ENCODE measurements at regions not wholly inside any gene's neighbourhood (a gene's known extent, or its start where the extent isn't known, plus 50 kb on each side); places are given as distances from the start of the nearest gene placed in this dataset.

DNA sequence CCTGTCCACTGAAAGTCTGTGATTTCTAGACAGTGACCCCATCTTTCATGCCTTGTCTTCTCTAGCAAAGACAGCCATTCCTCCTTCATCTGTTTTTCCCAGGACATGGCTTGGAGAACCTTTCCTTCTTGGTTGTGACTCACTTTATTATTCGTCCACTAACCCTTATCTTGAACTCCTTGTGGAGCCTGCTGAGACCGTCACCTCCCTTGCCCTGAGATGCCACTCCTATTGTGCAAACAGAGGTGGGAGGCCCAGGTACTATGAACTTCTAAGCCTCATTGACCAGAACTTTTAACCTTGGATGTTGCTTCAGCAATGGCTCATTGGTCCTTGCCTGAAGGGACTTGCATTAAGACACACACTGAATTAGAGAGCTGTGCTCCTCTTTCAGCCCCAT, 117.5 kb downstream of the FOXD2 start:
- peaks cover 0 to 9% (median 0%) of the 10 kb centered on the region in 6 donors for H3K4me1 ChIP-seq
- no peaks in the 10 kb centered on the region for H3K9me3 ChIP-seq
- TF ChIP-seq POLR2AphosphoS5 (IDR thresholded peaks at IDR 0.05) (no peak), POLR2A (IDR thresholded peaks at IDR 0.05) (no peak), CTCF (IDR thresholded peaks at IDR 0.05 in 8 of 11, conservative IDR thresholded peaks at IDR 0.05 in 3 of 11) (no peak)
- peak overlapping the region in 7 of 8 donors; percentile 29 to 65 (median 48) for H3K27ac ChIP-seq
- no peak for DNase-seq
- no peaks in the 10 kb centered on the region for H3K36me3 ChIP-seq
- peaks cover 0 to 36% (median 0%) of the 10 kb centered on the region in 7 donors for H3K27me3 ChIP-seq (replicated peaks in 1 of 7)
- intact Hi-C loops (cut with DNase I; ENCODE audit: low total_unique reads): no loop called here
- WGBS, 5 donors: 82 to 93% (median 84%) methylated on average over 2 of the region's 2 CpGs
- H3K4me3 ChIP-seq: no peak overlapping the region

DNA sequence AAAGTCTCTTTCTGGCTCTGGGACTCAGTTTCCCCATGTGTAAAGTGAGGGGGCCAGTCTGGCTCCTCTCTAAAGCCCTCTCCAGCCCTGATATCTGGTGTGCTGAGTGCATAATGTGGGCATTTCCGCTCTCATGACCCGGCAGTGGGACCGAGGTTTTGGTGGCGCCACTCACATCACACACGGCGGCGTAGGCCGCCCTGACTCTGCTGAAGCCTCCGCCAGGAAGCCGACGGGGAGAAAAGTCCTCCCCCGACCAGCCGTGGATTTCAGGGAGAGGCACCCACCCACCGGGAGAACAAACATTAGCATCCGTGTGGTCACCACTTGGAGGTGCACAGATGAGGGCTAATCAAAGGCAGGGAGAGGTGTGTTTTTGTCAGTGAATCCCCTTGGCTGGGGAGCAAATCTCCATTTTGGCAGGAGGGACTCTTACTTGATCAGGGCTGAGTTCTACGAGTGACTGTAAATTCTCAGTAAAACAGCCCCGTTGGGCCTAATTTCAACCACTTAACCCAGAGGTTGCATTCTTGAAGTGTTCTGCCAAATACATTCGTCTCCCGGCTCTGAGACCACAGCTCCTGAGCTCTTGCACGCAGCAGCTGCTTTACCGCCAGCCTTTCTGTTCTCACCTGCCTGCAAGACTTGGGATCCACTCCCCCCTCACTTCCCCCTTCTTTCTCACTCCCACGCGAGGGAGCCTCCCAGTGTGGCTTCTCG, 118.2 kb downstream of the FOXD2 start:
- no peak overlapping the region for H3K4me3 ChIP-seq
- intact Hi-C loops (cut with DNase I; ENCODE audit: low total_unique reads): no loop called here
- TF ChIP-seq POLR2A (IDR thresholded peaks at IDR 0.05) (no peak), CTCF (IDR thresholded peaks at IDR 0.05 in 8 of 11, conservative IDR thresholded peaks at IDR 0.05 in 3 of 11) (no peak), POLR2AphosphoS5 (IDR thresholded peaks at IDR 0.05) (no peak)
- WGBS, 5 donors: 64 to 88% (median 70%) methylated on average over 13 to 24 of the region's 24 CpGs
- H3K36me3 ChIP-seq: no peaks in the 10 kb centered on the region
- H3K27me3 ChIP-seq (replicated peaks in 1 of 7): peaks cover 0 to 43% (median 0%) of the 10 kb centered on the region in 7 donors
- DNase-seq: no peak
- peak overlapping the region in 7 of 8 donors; percentile 29 to 65 (median 48) for H3K27ac ChIP-seq
- peaks cover 0 to 9% (median 0%) of the 10 kb centered on the region in 6 donors for H3K4me1 ChIP-seq
- no peaks in the 10 kb centered on the region for H3K9me3 ChIP-seq

DNA sequence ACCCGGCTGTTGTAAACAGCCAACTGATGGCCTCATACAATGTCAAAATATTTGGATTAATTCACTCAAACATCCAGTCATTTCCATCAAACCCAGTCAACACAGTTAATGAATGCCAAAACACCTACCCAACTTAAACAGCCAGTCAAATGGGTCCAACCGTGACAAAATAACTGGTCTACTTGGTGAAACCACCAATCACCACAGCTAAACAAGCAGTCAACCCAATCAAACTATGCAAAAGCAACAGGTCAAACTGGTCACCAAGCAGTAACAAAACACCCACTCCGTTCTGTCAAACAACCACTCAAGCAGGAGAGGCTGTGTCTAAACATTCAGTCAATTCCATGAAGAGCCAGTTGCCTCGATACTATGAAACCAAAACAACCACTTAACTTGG, 119.2 kb downstream of the FOXD2 start:
- intact Hi-C loops (cut with DNase I; ENCODE audit: low total_unique reads): no loop called here
- WGBS, 5 donors: 65 to 86% (median 74%) methylated on average over 4 of the region's 4 CpGs

More for the DNA sequence above, 119.2 kb downstream of the FOXD2 start:
- Histone ChIP-seq H3K4me1 (peaks cover 0 to 9% (median 0%) of the 10 kb centered on the region in 6 donors), H3K4me3 (no peak overlapping the region), H3K27me3 (replicated peaks in 1 of 7) (peaks cover 0 to 45% (median 0%) of the 10 kb centered on the region in 7 donors), H3K9me3 (no peaks in the 10 kb centered on the region), H3K36me3 (no peaks in the 10 kb centered on the region), H3K27ac (no peak overlapping the region)
- no peak for DNase-seq
- TF ChIP-seq CTCF (IDR thresholded peaks at IDR 0.05 in 8 of 11, conservative IDR thresholded peaks at IDR 0.05 in 3 of 11): no peak
- no peak for TF ChIP-seq POLR2AphosphoS5 (IDR thresholded peaks at IDR 0.05)
- TF ChIP-seq POLR2A (IDR thresholded peaks at IDR 0.05): no peak
